ENCODE measurements at regions not wholly inside any gene's neighbourhood (a gene's known extent, or its start where the extent isn't known, plus 50 kb on each side); places are given as distances from the start of the nearest gene placed in this dataset.
A peak's percentile ranks its signal among the peaks of the same experiment; 100 is the strongest.

DNA sequence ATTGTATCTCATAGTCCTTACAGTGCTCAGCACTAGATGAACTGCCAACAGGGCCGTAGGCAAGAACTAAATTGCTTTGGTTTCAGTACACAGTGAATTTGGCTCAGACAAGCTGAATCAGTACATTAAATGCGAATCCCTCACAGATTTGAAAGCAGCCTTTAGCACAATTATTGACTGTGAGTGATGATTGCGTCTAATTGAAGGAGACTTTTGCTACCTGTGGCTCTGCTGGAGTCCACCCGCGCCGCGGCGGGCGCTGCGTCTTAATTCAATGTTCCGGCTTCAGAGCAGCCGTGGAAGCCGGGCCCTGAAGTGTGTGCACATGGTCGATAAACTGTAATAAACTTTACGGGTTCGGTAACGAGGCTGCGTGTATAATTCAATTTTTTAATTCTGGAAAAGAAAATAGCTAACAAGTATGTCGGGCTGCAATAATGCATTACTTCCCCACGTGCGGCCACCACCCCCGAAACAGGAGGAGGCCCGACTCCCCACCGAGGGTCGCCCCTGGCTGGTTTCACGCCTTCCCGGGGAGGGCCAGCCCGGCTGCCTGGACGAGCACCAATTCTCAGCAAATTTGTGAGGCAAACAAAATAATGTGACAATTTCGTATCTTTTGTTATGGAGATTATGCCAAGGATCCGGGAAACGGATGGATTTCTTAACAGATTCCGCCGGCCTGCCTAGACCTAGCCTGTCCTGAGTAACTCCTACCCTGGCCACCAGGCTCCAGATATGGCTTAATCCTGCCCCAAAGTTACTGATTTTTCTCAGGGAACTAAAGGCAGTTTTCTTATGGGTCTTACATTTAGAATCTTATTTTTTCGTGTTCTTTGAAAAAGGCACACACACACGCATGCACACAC, 269.4 kb upstream of the IRX1 start:
- peaks cover 11% of the 10 kb centered on the region for H3F3A ChIP-seq (replicated peaks; ENCODE audit: low read depth)

DNA sequence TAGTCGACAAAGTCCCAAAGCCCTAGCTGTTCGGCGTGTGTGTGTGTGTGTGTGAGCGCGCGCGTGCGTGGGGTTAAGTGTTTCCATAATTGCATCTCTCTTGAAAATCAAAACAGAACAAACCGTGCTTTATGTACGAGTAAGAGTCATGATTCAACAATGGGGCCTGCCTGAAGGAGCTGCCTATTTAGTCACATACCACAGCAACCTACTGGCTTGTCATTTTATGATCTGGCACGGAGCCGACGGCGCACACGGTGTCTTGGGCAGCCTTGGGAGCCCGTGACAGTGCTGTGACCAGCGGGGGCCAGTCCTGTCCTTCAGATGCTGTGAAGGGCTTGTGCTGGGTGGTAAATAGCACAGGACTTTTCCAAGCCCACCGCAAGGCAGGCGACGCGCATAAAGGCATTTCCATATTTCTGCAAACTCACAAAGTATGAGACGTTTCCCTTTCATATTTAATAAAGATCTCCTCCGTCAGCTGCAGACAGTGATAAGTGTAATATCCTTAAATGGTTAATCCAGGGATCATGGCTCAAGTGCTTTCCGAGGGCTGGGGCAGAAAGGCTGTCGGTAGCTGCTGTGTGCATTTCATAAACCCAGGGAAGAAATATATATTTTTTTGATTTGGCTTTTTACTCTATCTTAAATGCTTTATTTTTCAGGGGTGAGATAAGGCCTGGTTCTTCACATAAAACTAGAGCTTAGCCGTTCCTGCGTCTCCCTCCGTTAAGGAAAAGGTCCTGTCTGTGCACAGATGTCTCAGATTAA, 270.2 kb upstream of the IRX1 start:
- Histone ChIP-seq H3K4me2 (no peak overlapping the region), H3F3A (replicated peaks; ENCODE audit: low read depth) (peaks cover 11% of the 10 kb centered on the region), H2AFZ (no peak overlapping the region), H4K20me1 (replicated peaks; ENCODE audit: insufficient read depth) (no peaks in the 10 kb centered on the region), H3K4me1 (ENCODE audit: insufficient read depth) (peaks cover 7% of the 10 kb centered on the region; the same call in 1 of the 2 replicates), H3K27ac (ENCODE audit: low read depth) (no peak overlapping the region), H3K36me3 (ENCODE audit: insufficient read depth) (no peaks in the 10 kb centered on the region), H3K4me3 (no peak overlapping the region), H3K27me3 (ENCODE audit: insufficient read depth) (no peaks in the 10 kb centered on the region), H3K9me2 (ENCODE audit: insufficient read depth) (no peaks in the 10 kb centered on the region; the same call in 1 of the 2 replicates), H3K79me2 (replicated peaks; ENCODE audit: insufficient read depth) (no peaks in the 10 kb centered on the region)
- DNase-seq (ENCODE audit: low spot score) (no peak), ATAC-seq (peak; percentile 32)
- H3K4me3 Mint-ChIP-seq: no peak overlapping the region
- H3K27ac Mint-ChIP-seq: no peak overlapping the region
- H3K36me3 Mint-ChIP-seq (ENCODE audit: low read depth): no peaks in the 10 kb centered on the region
- H3K4me1 Mint-ChIP-seq: peaks cover 5% of the 10 kb centered on the region; the same call in 2 of the 3 replicates
- no peaks in the 10 kb centered on the region for H3K9me3 Mint-ChIP-seq
- TF ChIP-seq JUNB (IDR thresholded peaks at IDR 0.05; ENCODE audit: unreplicated experiment): no peak
- TF ChIP-seq, protein P1, sequence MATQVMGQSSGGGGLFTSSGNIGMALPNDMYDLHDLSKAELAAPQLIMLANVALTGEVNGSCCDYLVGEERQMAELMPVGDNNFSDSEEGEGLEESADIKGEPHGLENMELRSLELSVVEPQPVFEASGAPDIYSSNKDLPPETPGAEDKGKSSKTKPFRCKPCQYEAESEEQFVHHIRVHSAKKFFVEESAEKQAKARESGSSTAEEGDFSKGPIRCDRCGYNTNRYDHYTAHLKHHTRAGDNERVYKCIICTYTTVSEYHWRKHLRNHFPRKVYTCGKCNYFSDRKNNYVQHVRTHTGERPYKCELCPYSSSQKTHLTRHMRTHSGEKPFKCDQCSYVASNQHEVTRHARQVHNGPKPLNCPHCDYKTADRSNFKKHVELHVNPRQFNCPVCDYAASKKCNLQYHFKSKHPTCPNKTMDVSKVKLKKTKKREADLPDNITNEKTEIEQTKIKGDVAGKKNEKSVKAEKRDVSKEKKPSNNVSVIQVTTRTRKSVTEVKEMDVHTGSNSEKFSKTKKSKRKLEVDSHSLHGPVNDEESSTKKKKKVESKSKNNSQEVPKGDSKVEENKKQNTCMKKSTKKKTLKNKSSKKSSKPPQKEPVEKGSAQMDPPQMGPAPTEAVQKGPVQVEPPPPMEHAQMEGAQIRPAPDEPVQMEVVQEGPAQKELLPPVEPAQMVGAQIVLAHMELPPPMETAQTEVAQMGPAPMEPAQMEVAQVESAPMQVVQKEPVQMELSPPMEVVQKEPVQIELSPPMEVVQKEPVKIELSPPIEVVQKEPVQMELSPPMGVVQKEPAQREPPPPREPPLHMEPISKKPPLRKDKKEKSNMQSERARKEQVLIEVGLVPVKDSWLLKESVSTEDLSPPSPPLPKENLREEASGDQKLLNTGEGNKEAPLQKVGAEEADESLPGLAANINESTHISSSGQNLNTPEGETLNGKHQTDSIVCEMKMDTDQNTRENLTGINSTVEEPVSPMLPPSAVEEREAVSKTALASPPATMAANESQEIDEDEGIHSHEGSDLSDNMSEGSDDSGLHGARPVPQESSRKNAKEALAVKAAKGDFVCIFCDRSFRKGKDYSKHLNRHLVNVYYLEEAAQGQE (IDR thresholded peaks at IDR 0.05; ENCODE audit: unreplicated experiment): no peak
- TF ChIP-seq NANOG (IDR thresholded peaks at IDR 0.05; ENCODE audit: borderline replicate concordance): no peak
- TF ChIP-seq, protein P2, sequence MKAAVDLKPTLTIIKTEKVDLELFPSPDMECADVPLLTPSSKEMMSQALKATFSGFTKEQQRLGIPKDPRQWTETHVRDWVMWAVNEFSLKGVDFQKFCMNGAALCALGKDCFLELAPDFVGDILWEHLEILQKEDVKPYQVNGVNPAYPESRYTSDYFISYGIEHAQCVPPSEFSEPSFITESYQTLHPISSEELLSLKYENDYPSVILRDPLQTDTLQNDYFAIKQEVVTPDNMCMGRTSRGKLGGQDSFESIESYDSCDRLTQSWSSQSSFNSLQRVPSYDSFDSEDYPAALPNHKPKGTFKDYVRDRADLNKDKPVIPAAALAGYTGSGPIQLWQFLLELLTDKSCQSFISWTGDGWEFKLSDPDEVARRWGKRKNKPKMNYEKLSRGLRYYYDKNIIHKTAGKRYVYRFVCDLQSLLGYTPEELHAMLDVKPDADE (IDR thresholded peaks at IDR 0.05): no peak
- TF ChIP-seq ZNF331 (CRISPR knock-in tag; IDR thresholded peaks at IDR 0.05; ENCODE audit: low read depth): no peak
- no peaks in the 10 kb centered on the region for H3K27me3 Mint-ChIP-seq (ENCODE audit: insufficient read depth, low read depth, poor library complexity)

More for the DNA sequence above, 269.4 kb upstream of the IRX1 start:
- ATAC-seq (peak; percentile 50), DNase-seq (ENCODE audit: low spot score) (peak; percentile 46)
- no peak overlapping the region for H3K4me3 ChIP-seq
- H3K27me3 ChIP-seq (ENCODE audit: insufficient read depth): no peaks in the 10 kb centered on the region
- peaks cover 7% of the 10 kb centered on the region; the same call in 1 of the 2 replicates for H3K4me1 ChIP-seq (ENCODE audit: insufficient read depth)
- H3K36me3 ChIP-seq (ENCODE audit: insufficient read depth): no peaks in the 10 kb centered on the region
- H3K9me3 Mint-ChIP-seq: no peaks in the 10 kb centered on the region
- no peaks in the 10 kb centered on the region for H3K79me2 ChIP-seq (replicated peaks; ENCODE audit: insufficient read depth)
- no peak overlapping the region for H3K4me2 ChIP-seq
- no peak overlapping the region for H3K4me3 Mint-ChIP-seq
- H3K27me3 Mint-ChIP-seq (ENCODE audit: insufficient read depth, low read depth, poor library complexity): no peaks in the 10 kb centered on the region
- H3K27ac Mint-ChIP-seq: no peak overlapping the region
- no peak overlapping the region for H3K27ac ChIP-seq (ENCODE audit: low read depth)
- H3K36me3 Mint-ChIP-seq (ENCODE audit: low read depth): no peaks in the 10 kb centered on the region
- TF ChIP-seq EZH2phosphoT487 (IDR thresholded peaks at IDR 0.05; ENCODE audit: unreplicated experiment): no peak
- no peak for TF ChIP-seq JUNB (IDR thresholded peaks at IDR 0.05; ENCODE audit: unreplicated experiment)
- TF ChIP-seq POLR2AphosphoS5 (IDR thresholded peaks at IDR 0.05; ENCODE audit: low read depth): no peak
- TF ChIP-seq, protein P1 (IDR thresholded peaks at IDR 0.05; ENCODE audit: unreplicated experiment): no peak
- TF ChIP-seq, protein P2 (IDR thresholded peaks at IDR 0.05): no peak
- TF ChIP-seq ZNF114 (CRISPR knock-in tag; IDR thresholded peaks at IDR 0.05): no peak
- TF ChIP-seq ZNF331 (CRISPR knock-in tag; IDR thresholded peaks at IDR 0.05; ENCODE audit: low read depth): no peak
- TF ChIP-seq NANOG (IDR thresholded peaks at IDR 0.05; ENCODE audit: borderline replicate concordance): no peak
- H3K4me1 Mint-ChIP-seq: peaks cover 5% of the 10 kb centered on the region; the same call in 2 of the 3 replicates
- H3K9me2 ChIP-seq (ENCODE audit: insufficient read depth): no peaks in the 10 kb centered on the region; the same call in 1 of the 2 replicates
- no peaks in the 10 kb centered on the region for H4K20me1 ChIP-seq (replicated peaks; ENCODE audit: insufficient read depth)
- H2AFZ ChIP-seq: no peak overlapping the region
